ENCODE measurements at regions not wholly inside any gene's neighbourhood (a gene's known extent, or its start where the extent isn't known, plus 50 kb on each side); places are given as distances from the start of the nearest gene placed in this dataset.
A peak's percentile ranks its signal among the peaks of the same experiment; 100 is the strongest.

DNA sequence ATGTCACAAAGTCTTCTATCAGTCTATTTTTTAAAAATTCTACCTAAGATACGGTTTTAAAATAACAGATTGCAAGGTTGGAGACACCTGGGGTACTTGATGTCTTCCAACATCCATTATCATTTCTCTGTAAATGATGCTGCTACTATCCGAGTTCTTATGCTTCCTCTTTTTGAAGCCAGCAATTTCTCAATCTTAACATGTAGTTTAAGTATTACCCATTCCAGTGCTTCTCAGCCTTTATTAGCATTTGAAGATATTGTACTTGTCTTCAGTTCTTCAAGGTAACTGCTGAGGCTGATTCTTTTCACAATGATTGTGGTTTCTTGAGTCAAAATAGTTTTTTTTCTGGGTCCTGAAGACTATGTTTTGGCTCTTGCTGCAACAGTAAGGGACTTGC is 96.4 kb upstream of the SELENOP start:
- 50 to 66% (median 63%) methylated on average over 2 of the region's 2 CpGs for WGBS, 3 donors
- DNase-seq: no peak
- intact Hi-C loops (cut with DNase I): loop anchor here in 1 of 2 donors (2.0 to 5.0 kb wide), 2 partner anchors 89 to 133 kb away; partner anchors contain the start of gene ANXA2R
- H3K27ac ChIP-seq: no peak overlapping the region
- H3K27me3 ChIP-seq (ENCODE audit: insufficient read depth in 3 of 3, low read length in 2 of 3): no peaks in the 10 kb centered on the region
- no peaks in the 10 kb centered on the region for H3K36me3 ChIP-seq (ENCODE audit: insufficient read depth in 1 of 2, low read depth in 1 of 2)
- H3K4me3 ChIP-seq: peak overlapping the region; percentile 72
- no peaks in the 10 kb centered on the region for H3K9me3 ChIP-seq
- no peaks in the 10 kb centered on the region for H3K4me1 ChIP-seq
- no peak for ATAC-seq
- TF ChIP-seq, protein P1, sequence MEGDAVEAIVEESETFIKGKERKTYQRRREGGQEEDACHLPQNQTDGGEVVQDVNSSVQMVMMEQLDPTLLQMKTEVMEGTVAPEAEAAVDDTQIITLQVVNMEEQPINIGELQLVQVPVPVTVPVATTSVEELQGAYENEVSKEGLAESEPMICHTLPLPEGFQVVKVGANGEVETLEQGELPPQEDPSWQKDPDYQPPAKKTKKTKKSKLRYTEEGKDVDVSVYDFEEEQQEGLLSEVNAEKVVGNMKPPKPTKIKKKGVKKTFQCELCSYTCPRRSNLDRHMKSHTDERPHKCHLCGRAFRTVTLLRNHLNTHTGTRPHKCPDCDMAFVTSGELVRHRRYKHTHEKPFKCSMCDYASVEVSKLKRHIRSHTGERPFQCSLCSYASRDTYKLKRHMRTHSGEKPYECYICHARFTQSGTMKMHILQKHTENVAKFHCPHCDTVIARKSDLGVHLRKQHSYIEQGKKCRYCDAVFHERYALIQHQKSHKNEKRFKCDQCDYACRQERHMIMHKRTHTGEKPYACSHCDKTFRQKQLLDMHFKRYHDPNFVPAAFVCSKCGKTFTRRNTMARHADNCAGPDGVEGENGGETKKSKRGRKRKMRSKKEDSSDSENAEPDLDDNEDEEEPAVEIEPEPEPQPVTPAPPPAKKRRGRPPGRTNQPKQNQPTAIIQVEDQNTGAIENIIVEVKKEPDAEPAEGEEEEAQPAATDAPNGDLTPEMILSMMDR (IDR thresholded peaks at IDR 0.05): no peak

DNA sequence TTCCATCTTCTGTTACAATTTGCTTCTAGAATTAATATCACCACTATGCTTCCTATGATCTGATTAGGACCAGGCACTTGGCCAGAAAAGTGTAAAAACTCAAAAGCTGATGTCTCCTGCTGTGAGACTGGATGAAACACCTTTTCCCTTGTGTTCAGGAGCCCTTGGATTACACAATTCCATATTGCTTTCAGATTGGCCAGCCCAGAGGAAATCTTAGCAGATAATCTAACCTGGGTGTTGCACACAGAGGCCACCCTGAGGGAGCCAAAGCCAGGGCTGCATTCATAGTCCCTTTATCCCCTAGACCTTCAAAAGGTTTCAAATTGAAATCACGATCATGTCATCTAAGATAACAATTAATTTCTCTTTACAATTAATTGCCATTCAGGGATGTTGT is 94.1 kb upstream of the SELENOP start:
- Histone ChIP-seq H3K27me3 (ENCODE audit: insufficient read depth in 3 of 3, low read length in 2 of 3) (no peaks in the 10 kb centered on the region), H3K36me3 (ENCODE audit: insufficient read depth in 1 of 2, low read depth in 1 of 2) (no peaks in the 10 kb centered on the region), H3K4me1 (no peaks in the 10 kb centered on the region), H3K4me3 (no peak overlapping the region), H3K9me3 (no peaks in the 10 kb centered on the region), H3K27ac (no peak overlapping the region)
- intact Hi-C loops (cut with DNase I): loop anchor here in 1 of 2 donors (5.0 kb wide), 1 partner anchor 91 kb away; no protein-coding TSS in a partner anchor
- WGBS, 3 donors: 86 to 89% (median 87%) methylated on average over 1 of the region's 1 CpG
- DNase-seq: no peak
- no peak for ATAC-seq
- TF ChIP-seq, protein P1 (IDR thresholded peaks at IDR 0.05): no peak

DNA sequence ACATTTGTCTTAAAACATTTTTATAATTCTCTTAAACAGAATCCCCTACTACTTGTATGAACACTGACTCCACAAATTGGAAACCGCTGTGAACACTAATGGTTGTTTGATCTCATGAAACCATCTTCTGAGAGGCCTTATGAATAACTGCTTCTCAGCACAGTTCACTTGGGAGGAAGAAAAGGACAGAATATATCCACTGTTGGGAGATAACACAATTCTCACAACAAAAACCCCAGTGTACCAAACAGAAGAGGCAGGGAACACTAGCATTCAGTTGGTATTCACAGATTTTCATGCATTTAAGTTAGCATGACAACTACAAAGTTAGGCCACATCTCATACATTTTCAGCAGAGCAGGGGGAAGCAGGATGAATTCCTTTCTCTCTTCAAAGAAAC is 89.0 kb upstream of the SELENOP start:
- no peak overlapping the region for H3K4me3 ChIP-seq
- no peaks in the 10 kb centered on the region for H3K36me3 ChIP-seq (ENCODE audit: insufficient read depth in 1 of 2, low read depth in 1 of 2)
- ATAC-seq (no peak), DNase-seq (no peak)
- H3K4me1 ChIP-seq: no peaks in the 10 kb centered on the region
- H3K9me3 ChIP-seq: no peaks in the 10 kb centered on the region
- no peak overlapping the region for H3K27ac ChIP-seq
- H3K27me3 ChIP-seq (ENCODE audit: insufficient read depth in 3 of 3, low read length in 2 of 3): no peaks in the 10 kb centered on the region
- TF ChIP-seq, protein P1 (IDR thresholded peaks at IDR 0.05): no peak
- intact Hi-C loops (cut with DNase I): no loop called here
- WGBS, 3 donors: 90 to 94% (median 90%) methylated on average over 1 of the region's 1 CpG

DNA sequence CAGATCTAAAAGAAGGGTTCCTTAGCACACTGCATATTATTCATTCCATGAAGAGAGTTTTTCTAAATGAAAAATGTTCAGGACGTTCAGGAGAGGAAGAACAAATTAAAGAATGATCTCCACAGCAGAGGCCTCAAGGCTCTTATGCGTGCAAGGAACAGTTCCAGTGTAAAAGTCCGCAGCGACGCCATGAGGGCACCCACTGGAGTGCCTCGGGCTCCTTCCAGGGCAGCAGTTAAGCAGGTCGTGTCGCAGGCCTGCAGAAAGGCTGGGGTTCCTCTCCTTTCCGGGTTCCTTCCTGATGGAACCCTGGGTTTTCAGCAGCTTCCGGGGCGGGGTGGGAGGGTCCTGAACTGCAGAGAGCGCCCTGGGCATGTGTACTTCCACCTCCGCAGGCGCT is 87.1 kb upstream of the SELENOP start:
- no peaks in the 10 kb centered on the region for H3K36me3 ChIP-seq (ENCODE audit: insufficient read depth in 1 of 2, low read depth in 1 of 2)
- no peak overlapping the region for H3K4me3 ChIP-seq
- no peaks in the 10 kb centered on the region for H3K27me3 ChIP-seq (ENCODE audit: insufficient read depth in 3 of 3, low read length in 2 of 3)
- no peak overlapping the region for H3K27ac ChIP-seq
- intact Hi-C loops (cut with DNase I): no loop called here
- no peaks in the 10 kb centered on the region for H3K4me1 ChIP-seq
- 84 to 90% (median 88%) methylated on average over 14 of the region's 14 CpGs for WGBS, 3 donors
- H3K9me3 ChIP-seq: no peaks in the 10 kb centered on the region
- no peak for DNase-seq
- TF ChIP-seq, protein P1 (IDR thresholded peaks at IDR 0.05): no peak
- ATAC-seq: no peak

DNA sequence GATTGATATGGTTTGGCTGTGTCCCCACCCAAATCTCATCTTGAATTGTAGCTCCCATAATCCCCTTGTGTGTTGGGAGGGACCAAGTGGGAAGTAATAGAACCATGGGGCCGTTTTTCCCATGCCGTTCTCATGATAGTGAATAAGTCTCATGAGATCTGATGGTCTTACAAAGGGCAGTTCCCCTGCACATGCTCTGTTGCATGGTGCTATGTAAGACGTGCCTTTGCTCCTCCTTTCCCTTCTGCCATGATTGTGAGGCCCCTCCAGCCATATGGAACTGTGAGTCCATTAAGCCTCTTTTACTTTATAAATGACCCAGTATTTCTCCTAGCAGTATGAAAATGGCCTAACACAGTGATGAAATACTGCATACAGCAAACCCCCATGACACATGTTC is 84.8 kb upstream of the SELENOP start:
- ATAC-seq: no peak
- DNase-seq: no peak
- no peaks in the 10 kb centered on the region for H3K27me3 ChIP-seq (ENCODE audit: insufficient read depth in 3 of 3, low read length in 2 of 3)
- WGBS, 3 donors: 55 to 79% (median 61%) methylated on average over 3 of the region's 3 CpGs
- H3K36me3 ChIP-seq (ENCODE audit: insufficient read depth in 1 of 2, low read depth in 1 of 2): no peaks in the 10 kb centered on the region
- no peaks in the 10 kb centered on the region for H3K9me3 ChIP-seq
- H3K4me3 ChIP-seq: no peak overlapping the region
- H3K27ac ChIP-seq: no peak overlapping the region
- no peaks in the 10 kb centered on the region for H3K4me1 ChIP-seq
- TF ChIP-seq, protein P1 (IDR thresholded peaks at IDR 0.05): no peak
- intact Hi-C loops (cut with DNase I): no loop called here
